ENCODE measurements at regions not wholly inside any gene's neighbourhood (a gene's known extent, or its start where the extent isn't known, plus 50 kb on each side); places are given as distances from the start of the nearest gene placed in this dataset.
A peak's percentile ranks its signal among the peaks of the same experiment; 100 is the strongest.

DNA sequence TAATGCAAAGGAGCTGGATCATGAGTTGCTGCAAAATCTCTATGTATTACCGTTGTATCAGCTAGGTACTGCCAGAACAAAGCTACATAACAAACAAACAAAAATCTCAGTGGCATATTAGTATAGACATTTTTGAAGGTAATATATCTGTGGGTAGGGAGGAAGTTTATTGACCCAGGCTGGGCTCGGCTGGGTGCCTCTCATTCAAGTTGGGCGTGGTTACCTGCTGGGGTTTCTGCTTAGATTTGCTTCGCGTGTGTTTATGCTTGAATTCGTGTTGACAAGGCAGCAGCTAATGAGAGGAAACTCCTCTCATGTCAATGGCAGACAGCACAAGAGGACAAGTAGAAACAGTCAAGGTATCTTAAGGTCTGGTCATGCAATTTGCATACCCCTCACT lies 520.7 kb downstream of the SOX5 start:
- Histone ChIP-seq H4K20me1 (ENCODE audit: control insufficient read depth, extremely low read depth, insufficient read depth, low read length) (no peaks in the 10 kb centered on the region), H3K27me3 (ENCODE audit: control insufficient read depth, insufficient read depth, low read length) (no peaks in the 10 kb centered on the region), H3K27ac (ENCODE audit: insufficient read depth, low read length) (no peak overlapping the region), H3K79me2 (ENCODE audit: control insufficient read depth, insufficient read depth, low read length) (no peaks in the 10 kb centered on the region), H3K4me3 (replicated peaks in 1 of 4; ENCODE audit: control extremely low read depth in 1 of 4, insufficient read depth in 1 of 4, low read depth in 3 of 4, low read length in 4 of 4) (no peak overlapping the region), H2AFZ (ENCODE audit: low read length) (no peak overlapping the region), H3K4me1 (ENCODE audit: control insufficient read depth, extremely low read depth, insufficient read depth, low read length) (no peaks in the 10 kb centered on the region), H3K36me3 (ENCODE audit: control insufficient read depth, insufficient read depth, low read length) (no peaks in the 10 kb centered on the region), H3K4me2 (ENCODE audit: extremely low read depth, insufficient read depth, low read length) (no peak overlapping the region), H3K9me3 (ENCODE audit: control insufficient read depth, insufficient read depth, low read depth, low read length) (no peaks in the 10 kb centered on the region), H3K9ac (ENCODE audit: insufficient read depth, low read length) (no peak overlapping the region)
- TF ChIP-seq EZH2 (IDR thresholded peaks at IDR 0.05; ENCODE audit: low read length, missing control alignments): no peak
- TF ChIP-seq, protein P1, sequence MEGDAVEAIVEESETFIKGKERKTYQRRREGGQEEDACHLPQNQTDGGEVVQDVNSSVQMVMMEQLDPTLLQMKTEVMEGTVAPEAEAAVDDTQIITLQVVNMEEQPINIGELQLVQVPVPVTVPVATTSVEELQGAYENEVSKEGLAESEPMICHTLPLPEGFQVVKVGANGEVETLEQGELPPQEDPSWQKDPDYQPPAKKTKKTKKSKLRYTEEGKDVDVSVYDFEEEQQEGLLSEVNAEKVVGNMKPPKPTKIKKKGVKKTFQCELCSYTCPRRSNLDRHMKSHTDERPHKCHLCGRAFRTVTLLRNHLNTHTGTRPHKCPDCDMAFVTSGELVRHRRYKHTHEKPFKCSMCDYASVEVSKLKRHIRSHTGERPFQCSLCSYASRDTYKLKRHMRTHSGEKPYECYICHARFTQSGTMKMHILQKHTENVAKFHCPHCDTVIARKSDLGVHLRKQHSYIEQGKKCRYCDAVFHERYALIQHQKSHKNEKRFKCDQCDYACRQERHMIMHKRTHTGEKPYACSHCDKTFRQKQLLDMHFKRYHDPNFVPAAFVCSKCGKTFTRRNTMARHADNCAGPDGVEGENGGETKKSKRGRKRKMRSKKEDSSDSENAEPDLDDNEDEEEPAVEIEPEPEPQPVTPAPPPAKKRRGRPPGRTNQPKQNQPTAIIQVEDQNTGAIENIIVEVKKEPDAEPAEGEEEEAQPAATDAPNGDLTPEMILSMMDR (conservative IDR thresholded peaks at IDR 0.05 in 1 of 2, IDR thresholded peaks at IDR 0.05 in 1 of 2; ENCODE audit: low read depth in 1 of 2, low read length in 2 of 2): no peak
- no peak for DNase-seq (ENCODE audit: low read depth in 2 of 2)

DNA sequence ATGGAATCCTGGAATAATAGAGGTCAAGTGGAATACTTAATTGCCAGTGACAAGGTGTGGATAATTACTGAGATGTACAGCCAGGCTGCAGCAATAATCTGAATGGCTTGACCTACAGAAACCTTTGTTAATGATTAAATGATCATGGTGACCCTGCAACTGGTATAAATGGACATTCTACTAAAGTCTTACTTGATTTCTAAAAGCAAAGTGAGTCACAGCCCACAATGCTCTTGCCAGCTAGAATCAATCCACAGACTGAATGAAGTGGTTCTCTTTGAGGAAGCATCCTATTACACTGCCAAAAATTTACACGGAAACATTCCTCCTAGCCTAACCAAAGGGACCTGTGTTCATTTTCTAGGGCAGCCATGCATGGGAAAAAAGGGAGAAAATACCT lies 518.5 kb downstream of the SOX5 start:
- Histone ChIP-seq H3K27me3 (ENCODE audit: control insufficient read depth, insufficient read depth, low read length) (no peaks in the 10 kb centered on the region), H3K36me3 (ENCODE audit: control insufficient read depth, insufficient read depth, low read length) (no peaks in the 10 kb centered on the region), H3K9me3 (ENCODE audit: control insufficient read depth, insufficient read depth, low read depth, low read length) (no peaks in the 10 kb centered on the region), H3K4me2 (ENCODE audit: extremely low read depth, insufficient read depth, low read length) (no peak overlapping the region), H3K4me3 (replicated peaks in 1 of 4; ENCODE audit: control extremely low read depth in 1 of 4, insufficient read depth in 1 of 4, low read depth in 3 of 4, low read length in 4 of 4) (no peak overlapping the region), H4K20me1 (ENCODE audit: control insufficient read depth, extremely low read depth, insufficient read depth, low read length) (no peaks in the 10 kb centered on the region), H2AFZ (ENCODE audit: low read length) (no peak overlapping the region), H3K79me2 (ENCODE audit: control insufficient read depth, insufficient read depth, low read length) (no peaks in the 10 kb centered on the region), H3K27ac (ENCODE audit: insufficient read depth, low read length) (no peak overlapping the region), H3K9ac (ENCODE audit: insufficient read depth, low read length) (no peak overlapping the region), H3K4me1 (ENCODE audit: control insufficient read depth, extremely low read depth, insufficient read depth, low read length) (no peaks in the 10 kb centered on the region)
- TF ChIP-seq, protein P1 (conservative IDR thresholded peaks at IDR 0.05 in 1 of 2, IDR thresholded peaks at IDR 0.05 in 1 of 2; ENCODE audit: low read depth in 1 of 2, low read length in 2 of 2): no peak
- TF ChIP-seq EZH2 (IDR thresholded peaks at IDR 0.05; ENCODE audit: low read length, missing control alignments): no peak
- peak in 1 of 2 donors; percentile 63 for DNase-seq (ENCODE audit: low read depth in 2 of 2)

DNA sequence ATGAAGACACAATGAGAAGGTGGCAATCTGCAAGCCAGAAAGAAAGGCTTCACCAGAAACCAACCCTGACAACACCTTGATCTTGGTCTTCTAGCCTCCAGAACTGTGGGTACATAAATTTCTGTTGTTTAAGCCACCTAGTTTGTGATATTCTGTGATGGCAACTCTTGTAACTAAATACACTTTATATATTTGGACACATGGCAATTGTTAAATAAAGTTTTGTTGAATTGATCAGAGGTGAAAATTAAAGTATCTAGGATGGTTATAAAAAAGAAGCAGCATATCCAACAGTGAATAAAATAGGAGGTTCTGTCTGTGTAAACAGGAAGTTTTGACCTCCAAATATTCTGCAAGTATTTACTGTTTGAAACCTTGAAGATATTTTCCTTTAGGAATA lies 516.3 kb downstream of the SOX5 start:
- no peaks in the 10 kb centered on the region for H3K9me3 ChIP-seq (ENCODE audit: control insufficient read depth, insufficient read depth, low read depth, low read length)
- no peak overlapping the region for H3K4me2 ChIP-seq (ENCODE audit: extremely low read depth, insufficient read depth, low read length)
- H3K36me3 ChIP-seq (ENCODE audit: control insufficient read depth, insufficient read depth, low read length): no peaks in the 10 kb centered on the region
- H2AFZ ChIP-seq (ENCODE audit: low read length): no peak overlapping the region
- no peaks in the 10 kb centered on the region for H3K79me2 ChIP-seq (ENCODE audit: control insufficient read depth, insufficient read depth, low read length)
- H3K9ac ChIP-seq (ENCODE audit: insufficient read depth, low read length): no peak overlapping the region
- H3K4me1 ChIP-seq (ENCODE audit: control insufficient read depth, extremely low read depth, insufficient read depth, low read length): no peaks in the 10 kb centered on the region
- H3K4me3 ChIP-seq (replicated peaks in 1 of 4; ENCODE audit: control extremely low read depth in 1 of 4, insufficient read depth in 1 of 4, low read depth in 3 of 4, low read length in 4 of 4): no peak overlapping the region
- H3K27ac ChIP-seq (ENCODE audit: insufficient read depth, low read length): no peak overlapping the region
- H3K27me3 ChIP-seq (ENCODE audit: control insufficient read depth, insufficient read depth, low read length): no peaks in the 10 kb centered on the region
- TF ChIP-seq EZH2 (IDR thresholded peaks at IDR 0.05; ENCODE audit: low read length, missing control alignments): no peak
- TF ChIP-seq, protein P1 (conservative IDR thresholded peaks at IDR 0.05 in 1 of 2, IDR thresholded peaks at IDR 0.05 in 1 of 2; ENCODE audit: low read depth in 1 of 2, low read length in 2 of 2): no peak
- DNase-seq (ENCODE audit: low read depth in 2 of 2): no peak
- H4K20me1 ChIP-seq (ENCODE audit: control insufficient read depth, extremely low read depth, insufficient read depth, low read length): no peaks in the 10 kb centered on the region
